ENCODE measurements at regions not wholly inside any gene's neighbourhood (a gene's known extent, or its start where the extent isn't known, plus 50 kb on each side); places are given as distances from the start of the nearest gene placed in this dataset.
"Not testable (repeated sequence)": the region's sequence is repeated elsewhere in the genome, so short reads cannot be mapped to it uniquely, and the experiment has no call there.

DNA sequence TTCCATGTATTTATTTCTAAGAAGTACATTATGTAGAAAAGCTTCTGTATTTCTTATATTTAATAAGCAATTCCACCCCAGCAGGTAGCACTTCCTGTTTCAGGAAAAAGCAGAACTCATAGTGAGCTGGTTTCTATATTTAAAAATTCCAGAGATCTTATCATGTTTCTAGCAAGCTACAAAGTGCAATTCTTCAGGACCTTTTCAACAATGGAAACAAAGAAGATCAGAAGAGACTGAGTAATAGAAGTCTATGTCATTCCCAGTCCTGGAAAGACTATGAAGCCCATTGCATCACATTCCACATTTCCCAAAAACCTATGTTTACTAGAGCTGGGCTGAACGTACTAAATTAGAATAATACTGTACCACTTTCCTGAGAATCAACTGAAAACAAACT lies 302.6 kb upstream of the NRSN1 start:
- H3K27me3 ChIP-seq (replicated peaks), result no peaks in the 10 kb centered on the region
- TF ChIP-seq CTCF (IDR thresholded peaks at IDR 0.05; ENCODE audit: low read depth, low read length, missing control alignments), result no peak
- H3K4me3 ChIP-seq (ENCODE audit: low read depth, low read length), result no peak overlapping the region
- no peak for DNase-seq
- in situ Hi-C loops (cut with HindIII; ENCODE audit: low pct_ligation_motif_present, low sequenced_read_pairs), result no loop called here
- H3K36me3 ChIP-seq (replicated peaks), result no peaks in the 10 kb centered on the region
- H3K27ac ChIP-seq, result no peak overlapping the region

GRCh38 chr6:23826572-23826971 lies 299.4 kb upstream of the NRSN1 start:
- H3K27me3 ChIP-seq (replicated peaks), result no peaks in the 10 kb centered on the region
- H3K36me3 ChIP-seq (replicated peaks), result no peaks in the 10 kb centered on the region
- no peak overlapping the region for H3K27ac ChIP-seq
- H3K4me3 ChIP-seq (ENCODE audit: low read depth, low read length), result no peak overlapping the region
- no peak for TF ChIP-seq CTCF (IDR thresholded peaks at IDR 0.05; ENCODE audit: low read depth, low read length, missing control alignments)
- in situ Hi-C loops (cut with HindIII; ENCODE audit: low pct_ligation_motif_present, low sequenced_read_pairs), result no loop called here
- DNase-seq, result no peak

DNA sequence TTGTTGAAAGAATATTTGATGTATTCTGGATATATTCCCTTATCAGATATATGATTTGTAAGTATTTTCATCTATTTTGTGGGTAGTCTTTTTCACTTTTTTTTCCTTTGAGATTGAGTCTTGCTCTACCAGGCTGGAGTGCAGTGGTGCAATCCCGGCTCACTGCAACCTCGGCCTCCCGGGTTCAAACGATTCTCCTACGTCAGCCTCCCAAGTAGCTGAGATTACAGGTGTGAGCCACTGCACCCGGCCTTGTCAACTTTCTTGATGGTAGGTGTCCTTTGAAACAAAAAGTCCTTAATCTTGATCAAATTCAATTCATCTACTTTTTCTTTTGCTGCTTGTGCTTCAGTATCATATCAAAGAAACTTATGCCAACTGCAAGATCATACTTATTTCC lies 297.2 kb upstream of the NRSN1 start:
- H3K4me3 ChIP-seq (ENCODE audit: low read depth, low read length), result no peak overlapping the region
- no peaks in the 10 kb centered on the region for H3K27me3 ChIP-seq (replicated peaks)
- DNase-seq, result no peak
- H3K36me3 ChIP-seq (replicated peaks), result no peaks in the 10 kb centered on the region
- in situ Hi-C loops (cut with HindIII; ENCODE audit: low pct_ligation_motif_present, low sequenced_read_pairs), result no loop called here
- H3K27ac ChIP-seq, result no peak overlapping the region
- TF ChIP-seq CTCF (IDR thresholded peaks at IDR 0.05; ENCODE audit: low read depth, low read length, missing control alignments), result no peak

- no peaks in the 10 kb centered on the region for H3K36me3 ChIP-seq (replicated peaks)
- no peak for TF ChIP-seq CTCF (IDR thresholded peaks at IDR 0.05; ENCODE audit: low read depth, low read length, missing control alignments)
- H3K27me3 ChIP-seq (replicated peaks), result no peaks in the 10 kb centered on the region
- no peak for DNase-seq
- H3K27ac ChIP-seq, result no peak overlapping the region
- H3K4me3 ChIP-seq (ENCODE audit: low read depth, low read length), result no peak overlapping the region
- in situ Hi-C loops (cut with HindIII; ENCODE audit: low pct_ligation_motif_present, low sequenced_read_pairs), result no loop called here
Observed at GRCh38 chr6:23841116-23841515, 284.9 kb upstream of the NRSN1 start.

GRCh38 chr6:23842760-23843159 lies 283.3 kb upstream of the NRSN1 start:
- Histone ChIP-seq H3K36me3 (replicated peaks) (no peaks in the 10 kb centered on the region), H3K4me3 (ENCODE audit: low read depth, low read length) (no peak overlapping the region), H3K27ac (no peak overlapping the region), H3K27me3 (replicated peaks) (no peaks in the 10 kb centered on the region)
- DNase-seq, result no peak
- in situ Hi-C loops (cut with HindIII; ENCODE audit: low pct_ligation_motif_present, low sequenced_read_pairs), result no loop called here
- no peak for TF ChIP-seq CTCF (IDR thresholded peaks at IDR 0.05; ENCODE audit: low read depth, low read length, missing control alignments)

GRCh38 chr6:23851522-23851921 lies 274.5 kb upstream of the NRSN1 start:
- no peak overlapping the region for H3K4me3 ChIP-seq (ENCODE audit: low read depth, low read length)
- TF ChIP-seq CTCF (IDR thresholded peaks at IDR 0.05; ENCODE audit: low read depth, low read length, missing control alignments), result no peak
- H3K36me3 ChIP-seq (replicated peaks), result no peaks in the 10 kb centered on the region
- H3K27ac ChIP-seq, result no peak overlapping the region
- H3K27me3 ChIP-seq (replicated peaks), result no peaks in the 10 kb centered on the region
- in situ Hi-C loops (cut with HindIII; ENCODE audit: low pct_ligation_motif_present, low sequenced_read_pairs), result no loop called here
- no peak for DNase-seq

GRCh38 chr6:23853566-23854133 lies 272.4 kb upstream of the NRSN1 start:
- not testable (repeated sequence) for H3K4me3 ChIP-seq (ENCODE audit: low read depth, low read length)

DNA sequence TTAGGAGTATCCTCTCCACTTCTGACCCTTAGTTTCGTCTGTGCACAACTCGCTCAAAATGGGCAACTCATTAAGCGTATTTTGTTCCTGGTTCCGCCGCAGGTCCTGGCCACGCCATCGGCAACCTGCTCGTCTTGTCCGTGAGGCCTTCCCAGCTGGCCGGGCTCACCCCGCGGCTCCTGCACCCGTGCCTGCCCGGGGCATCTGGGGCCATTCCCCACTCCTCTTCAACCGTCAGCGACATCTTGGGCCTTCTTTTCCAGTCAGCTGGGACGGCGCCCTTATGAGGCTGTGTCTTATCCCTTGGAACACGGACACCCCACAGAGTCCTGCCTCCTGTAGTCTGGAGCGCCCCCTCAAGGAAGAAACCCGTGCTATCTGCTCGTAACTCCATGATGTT lies 271.9 kb upstream of the NRSN1 start:
- H3K27ac ChIP-seq; H3K36me3 ChIP-seq (replicated peaks); in situ Hi-C loops (cut with HindIII; ENCODE audit: low pct_ligation_motif_present, low sequenced_read_pairs); H3K27me3 ChIP-seq (replicated peaks); H3K4me3 ChIP-seq (ENCODE audit: low read depth, low read length); DNase-seq: not testable (repeated sequence)

More at GRCh38 chr6:23853566-23854133, 272.4 kb upstream of the NRSN1 start:
- H3K27me3 ChIP-seq (replicated peaks); H3K27ac ChIP-seq; DNase-seq; in situ Hi-C loops (cut with HindIII; ENCODE audit: low pct_ligation_motif_present, low sequenced_read_pairs); H3K36me3 ChIP-seq (replicated peaks): not testable (repeated sequence)
